WTC11 (cell line): ENCODE measurements at regions not wholly inside any gene's neighbourhood (a gene's known extent, or its start where the extent isn't known, plus 50 kb on each side); places are given as distances from the start of the nearest gene placed in this dataset.
A peak's percentile ranks its signal among the peaks of the same experiment; 100 is the strongest.

Experiments
- ATAC-seq: fragments of 200-7000 bp; cut with Tn5 transposase; 2 replicates; pipeline ENCODE4 v1.10.0; 2021; ENCODE audit warnings: mild to moderate bottlenecking, moderate library complexity
- CTCF ChIA-PET: fragments of 300-600 bp; sonication (Branson Sonifier 250); formaldehyde crosslinking; loops from one replicate; lab custom pipeline; 2021; ENCODE audit warnings: antibody characterized with exemption; lab: Charles Lee
- POLR2A ChIA-PET: fragments of 350-600 bp; sonication (Branson Sonifier 250); formaldehyde crosslinking; loops from one replicate; lab custom pipeline; 2021; ENCODE audit warnings: antibody characterized with exemption; lab: Charles Lee
- DNase-seq: peaks from one replicate; pipeline ENCODE4 v3.0.0; 2021; ENCODE audit warnings: low spot score
- H3K27ac Mint-ChIP-seq: 2 replicates; pipeline ENCODE4 v1.8.0; 2021; ENCODE audit warnings: mixed read lengths
- H3K27me3 Mint-ChIP-seq: 2 replicates; pipeline ENCODE4 v1.8.0; 2021; ENCODE audit warnings: low read depth, mild to moderate bottlenecking, moderate library complexity, mixed read lengths
- H3K36me3 Mint-ChIP-seq: 2 replicates; pipeline ENCODE4 v1.8.0; 2021; ENCODE audit warnings: mixed read lengths
- H3K4me1 Mint-ChIP-seq: 2 replicates; pipeline ENCODE4 v1.8.0; 2022; ENCODE audit warnings: mixed read lengths
- H3K4me3 Mint-ChIP-seq: 2 replicates; pipeline ENCODE4 v1.8.0; 2021; ENCODE audit warnings: mild to moderate bottlenecking, moderate library complexity, mixed read lengths
- H3K9me3 Mint-ChIP-seq: 2 replicates; pipeline ENCODE4 v1.8.0; 2021; ENCODE audit warnings: mixed read lengths
- E2F5 ChIP-seq: sonication (generic); formaldehyde crosslinking; IDR thresholded peaks from 2 replicates; pipeline ENCODE4 v1.8.1; 2022; ENCODE audit warnings: mild to moderate bottlenecking, moderate library complexity, missing genetic modification reagents
- ELF4 ChIP-seq: sonication (generic); formaldehyde crosslinking; IDR thresholded peaks from 2 replicates; pipeline ENCODE4 v1.8.1; 2022; ENCODE audit warnings: low read depth, mild to moderate bottlenecking, moderate library complexity, missing genetic modification reagents
- GABPB1 ChIP-seq: sonication (generic); formaldehyde crosslinking; IDR thresholded peaks from 2 replicates; pipeline ENCODE4 v1.8.1; 2023; ENCODE audit warnings: mild to moderate bottlenecking, missing genetic modification reagents
- IRF1 ChIP-seq: sonication (generic); formaldehyde crosslinking; IDR thresholded peaks from 2 replicates; pipeline ENCODE4 v1.8.0; 2023; ENCODE audit warnings: missing genetic modification reagents
- IRF2 ChIP-seq: sonication (generic); formaldehyde crosslinking; IDR thresholded peaks from 2 replicates; pipeline ENCODE4 v1.8.0; 2022; ENCODE audit warnings: low read depth, missing genetic modification reagents, borderline replicate concordance
- JAZF1 ChIP-seq: fragments of 250-450 bp; sonication (Bioruptor Pico); IDR thresholded peaks from 2 replicates; pipeline ENCODE4 v1.9.0; 2021; ENCODE audit warnings: moderate library complexity, mild to moderate bottlenecking, inconsistent platforms
- MAX ChIP-seq: sonication (generic); formaldehyde crosslinking; IDR thresholded peaks from 2 replicates; pipeline ENCODE4 v1.8.0; 2022; ENCODE audit warnings: mild to moderate bottlenecking, missing genetic modification reagents
- RORB ChIP-seq: fragments of 250-450 bp; sonication (Bioruptor Pico); IDR thresholded peaks from 2 replicates; pipeline ENCODE4 v1.9.0; 2021; ENCODE audit warnings: mild to moderate bottlenecking
- SMAD3 ChIP-seq: sonication (generic); formaldehyde crosslinking; IDR thresholded peaks from 2 replicates; pipeline ENCODE4 v1.8.0; 2022; ENCODE audit warnings: missing genetic modification reagents, mild to moderate bottlenecking, borderline replicate concordance
- TCF7 ChIP-seq: sonication (generic); formaldehyde crosslinking; IDR thresholded peaks from 2 replicates; pipeline ENCODE4 v1.8.0; 2022; ENCODE audit warnings: mild to moderate bottlenecking, low read depth, missing genetic modification reagents, moderate library complexity
- ZBTB21 ChIP-seq: sonication (generic); formaldehyde crosslinking; IDR thresholded peaks from 2 replicates; pipeline ENCODE4 v1.8.1; 2023; ENCODE audit warnings: mild to moderate bottlenecking, missing genetic modification reagents, borderline replicate concordance
- ZNF232 ChIP-seq: sonication (generic); formaldehyde crosslinking; IDR thresholded peaks from 2 replicates; pipeline ENCODE4 v1.8.0; 2022; ENCODE audit warnings: mild to moderate bottlenecking, missing genetic modification reagents
- ZNF671 ChIP-seq: fragments of 250-450 bp; sonication (Bioruptor Pico); IDR thresholded peaks from 2 replicates; pipeline ENCODE4 v1.8.0; 2021; ENCODE audit warnings: mild to moderate bottlenecking
- TF ChIP-seq, protein P1 (sequence below): fragments of 250-450 bp; sonication (Bioruptor Pico); IDR thresholded peaks from 2 replicates; pipeline ENCODE4 v1.9.0; 2021; ENCODE audit warnings: moderate library complexity, mild to moderate bottlenecking, inconsistent platforms, borderline replicate concordance
- TF ChIP-seq, protein P2 (sequence below): sonication (generic); formaldehyde crosslinking; IDR thresholded peaks from 2 replicates; pipeline ENCODE4 v1.8.1; 2022; ENCODE audit warnings: missing genetic modification reagents, borderline replicate concordance
- TF ChIP-seq, protein P3 (sequence below): fragments of 250-450 bp; sonication (Bioruptor Pico); IDR thresholded peaks from 2 replicates; pipeline ENCODE4 v1.9.0; 2021; ENCODE audit warnings: mild to moderate bottlenecking, borderline replicate concordance
- TF ChIP-seq, protein P4 (sequence below): fragments of 250-450 bp; sonication (Bioruptor Pico); IDR thresholded peaks from 2 replicates; pipeline ENCODE4 v1.8.0; 2021; ENCODE audit warnings: mild to moderate bottlenecking

DNA sequence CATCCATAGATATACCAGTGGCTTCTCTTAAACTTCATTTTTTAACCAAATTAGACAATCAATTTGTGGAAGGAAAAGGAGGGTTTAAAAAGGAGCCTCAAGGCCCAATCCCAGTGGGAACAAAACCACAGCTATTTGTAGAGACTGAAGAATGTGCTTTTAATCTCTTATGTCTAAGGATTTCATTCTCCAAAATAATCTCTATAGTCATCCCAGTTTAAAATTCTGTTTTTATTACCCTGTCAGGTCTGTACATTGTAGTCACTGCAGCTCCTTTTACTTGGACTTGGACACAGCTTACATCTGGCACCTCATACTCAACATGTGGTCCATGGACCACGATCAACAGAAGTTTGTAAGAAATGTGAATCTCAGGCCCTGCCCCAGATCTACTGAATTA is 152.1 kb upstream of the STMND1 start:
- CTCF ChIA-PET = interaction anchor here (1.8 kb wide), 1 partner anchor 15 kb away, joined by 6 read pairs; no protein-coding TSS in a partner anchor
- H3K27ac Mint-ChIP-seq = no peak overlapping the region
- H3K36me3 Mint-ChIP-seq = no peaks in the 10 kb centered on the region
- no peaks in the 10 kb centered on the region for H3K9me3 Mint-ChIP-seq
- DNase-seq (no peak), ATAC-seq (no peak)
- peaks cover 44% of the 10 kb centered on the region for H3K4me1 Mint-ChIP-seq
- H3K27me3 Mint-ChIP-seq = no peaks in the 10 kb centered on the region
- POLR2A ChIA-PET = no interaction called here
- H3K4me3 Mint-ChIP-seq = no peak overlapping the region
- TF ChIP-seq, protein P1, sequence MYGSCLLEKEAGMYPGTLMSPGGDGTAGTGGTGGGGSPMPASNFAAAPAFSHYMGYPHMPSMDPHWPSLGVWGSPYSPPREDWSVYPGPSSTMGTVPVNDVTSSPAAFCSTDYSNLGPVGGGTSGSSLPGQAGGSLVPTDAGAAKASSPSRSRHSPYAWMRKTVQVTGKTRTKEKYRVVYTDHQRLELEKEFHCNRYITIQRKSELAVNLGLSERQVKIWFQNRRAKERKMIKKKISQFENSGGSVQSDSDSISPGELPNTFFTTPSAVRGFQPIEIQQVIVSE (CRISPR knock-in tag) = no peak
- no peak for TF ChIP-seq E2F5 (CRISPR knock-in tag)
- no peak for TF ChIP-seq TCF7 (CRISPR knock-in tag)
- no peak for TF ChIP-seq ELF4 (CRISPR knock-in tag)
- no peak for TF ChIP-seq ZBTB21
- no peak for TF ChIP-seq RORB (CRISPR knock-in tag)
- TF ChIP-seq SMAD3 = no peak
- TF ChIP-seq GABPB1 = no peak
- TF ChIP-seq, protein P2, sequence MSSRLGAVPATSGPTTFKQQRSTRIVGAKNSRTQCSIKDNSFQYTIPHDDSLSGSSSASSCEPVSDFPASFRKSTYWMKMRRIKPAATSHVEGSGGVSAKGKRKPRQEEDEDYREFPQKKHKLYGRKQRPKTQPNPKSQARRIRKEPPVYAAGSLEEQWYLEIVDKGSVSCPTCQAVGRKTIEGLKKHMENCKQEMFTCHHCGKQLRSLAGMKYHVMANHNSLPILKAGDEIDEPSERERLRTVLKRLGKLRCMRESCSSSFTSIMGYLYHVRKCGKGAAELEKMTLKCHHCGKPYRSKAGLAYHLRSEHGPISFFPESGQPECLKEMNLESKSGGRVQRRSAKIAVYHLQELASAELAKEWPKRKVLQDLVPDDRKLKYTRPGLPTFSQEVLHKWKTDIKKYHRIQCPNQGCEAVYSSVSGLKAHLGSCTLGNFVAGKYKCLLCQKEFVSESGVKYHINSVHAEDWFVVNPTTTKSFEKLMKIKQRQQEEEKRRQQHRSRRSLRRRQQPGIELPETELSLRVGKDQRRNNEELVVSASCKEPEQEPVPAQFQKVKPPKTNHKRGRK (CRISPR knock-in tag) = no peak
- no peak for TF ChIP-seq ZNF671 (CRISPR knock-in tag)
- TF ChIP-seq, protein P3, sequence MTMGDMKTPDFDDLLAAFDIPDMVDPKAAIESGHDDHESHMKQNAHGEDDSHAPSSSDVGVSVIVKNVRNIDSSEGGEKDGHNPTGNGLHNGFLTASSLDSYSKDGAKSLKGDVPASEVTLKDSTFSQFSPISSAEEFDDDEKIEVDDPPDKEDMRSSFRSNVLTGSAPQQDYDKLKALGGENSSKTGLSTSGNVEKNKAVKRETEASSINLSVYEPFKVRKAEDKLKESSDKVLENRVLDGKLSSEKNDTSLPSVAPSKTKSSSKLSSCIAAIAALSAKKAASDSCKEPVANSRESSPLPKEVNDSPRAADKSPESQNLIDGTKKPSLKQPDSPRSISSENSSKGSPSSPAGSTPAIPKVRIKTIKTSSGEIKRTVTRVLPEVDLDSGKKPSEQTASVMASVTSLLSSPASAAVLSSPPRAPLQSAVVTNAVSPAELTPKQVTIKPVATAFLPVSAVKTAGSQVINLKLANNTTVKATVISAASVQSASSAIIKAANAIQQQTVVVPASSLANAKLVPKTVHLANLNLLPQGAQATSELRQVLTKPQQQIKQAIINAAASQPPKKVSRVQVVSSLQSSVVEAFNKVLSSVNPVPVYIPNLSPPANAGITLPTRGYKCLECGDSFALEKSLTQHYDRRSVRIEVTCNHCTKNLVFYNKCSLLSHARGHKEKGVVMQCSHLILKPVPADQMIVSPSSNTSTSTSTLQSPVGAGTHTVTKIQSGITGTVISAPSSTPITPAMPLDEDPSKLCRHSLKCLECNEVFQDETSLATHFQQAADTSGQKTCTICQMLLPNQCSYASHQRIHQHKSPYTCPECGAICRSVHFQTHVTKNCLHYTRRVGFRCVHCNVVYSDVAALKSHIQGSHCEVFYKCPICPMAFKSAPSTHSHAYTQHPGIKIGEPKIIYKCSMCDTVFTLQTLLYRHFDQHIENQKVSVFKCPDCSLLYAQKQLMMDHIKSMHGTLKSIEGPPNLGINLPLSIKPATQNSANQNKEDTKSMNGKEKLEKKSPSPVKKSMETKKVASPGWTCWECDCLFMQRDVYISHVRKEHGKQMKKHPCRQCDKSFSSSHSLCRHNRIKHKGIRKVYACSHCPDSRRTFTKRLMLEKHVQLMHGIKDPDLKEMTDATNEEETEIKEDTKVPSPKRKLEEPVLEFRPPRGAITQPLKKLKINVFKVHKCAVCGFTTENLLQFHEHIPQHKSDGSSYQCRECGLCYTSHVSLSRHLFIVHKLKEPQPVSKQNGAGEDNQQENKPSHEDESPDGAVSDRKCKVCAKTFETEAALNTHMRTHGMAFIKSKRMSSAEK (CRISPR knock-in tag) = no peak
- TF ChIP-seq, all 79 proteins: peak for 0

GRCh38 chr6:16948396-16948795 is 153.5 kb upstream of the STMND1 start:
- DNase-seq (no peak), ATAC-seq (no peak)
- H3K27me3 Mint-ChIP-seq = no peaks in the 10 kb centered on the region
- no peak overlapping the region for H3K4me3 Mint-ChIP-seq
- H3K9me3 Mint-ChIP-seq = no peaks in the 10 kb centered on the region
- no peak overlapping the region for H3K27ac Mint-ChIP-seq
- no peaks in the 10 kb centered on the region for H3K36me3 Mint-ChIP-seq
- peaks cover 32% of the 10 kb centered on the region for H3K4me1 Mint-ChIP-seq
- POLR2A ChIA-PET = no interaction called here
- CTCF ChIA-PET = interaction anchor here (0.7 kb wide), 1 partner anchor 16 kb away, joined by 3 read pairs; no protein-coding TSS in a partner anchor
- TF ChIP-seq ZNF232 (CRISPR knock-in tag) = no peak
- TF ChIP-seq JAZF1 = no peak

GRCh38 chr6:16947375-16948015 is 154.4 kb upstream of the STMND1 start:
- H3K4me1 Mint-ChIP-seq = peaks cover 27% of the 10 kb centered on the region
- ChIA-PET POLR2A (no interaction called here), CTCF (interaction anchor here (1.3 kb wide), 1 partner anchor 15 kb away, joined by 3 read pairs; no protein-coding TSS in a partner anchor)
- H3K27me3 Mint-ChIP-seq = no peaks in the 10 kb centered on the region
- ATAC-seq = peak; percentile 75
- no peaks in the 10 kb centered on the region for H3K9me3 Mint-ChIP-seq
- no peak overlapping the region for H3K4me3 Mint-ChIP-seq
- no peaks in the 10 kb centered on the region for H3K36me3 Mint-ChIP-seq
- no peak for DNase-seq
- peak overlapping the region; percentile 48 for H3K27ac Mint-ChIP-seq
- no peak for TF ChIP-seq MAX (CRISPR knock-in tag)
- no peak for TF ChIP-seq E2F5 (CRISPR knock-in tag)
- no peak for TF ChIP-seq IRF2
- no peak for TF ChIP-seq TCF7 (CRISPR knock-in tag)
- TF ChIP-seq ZNF671 (CRISPR knock-in tag) = no peak
- TF ChIP-seq, protein P4, sequence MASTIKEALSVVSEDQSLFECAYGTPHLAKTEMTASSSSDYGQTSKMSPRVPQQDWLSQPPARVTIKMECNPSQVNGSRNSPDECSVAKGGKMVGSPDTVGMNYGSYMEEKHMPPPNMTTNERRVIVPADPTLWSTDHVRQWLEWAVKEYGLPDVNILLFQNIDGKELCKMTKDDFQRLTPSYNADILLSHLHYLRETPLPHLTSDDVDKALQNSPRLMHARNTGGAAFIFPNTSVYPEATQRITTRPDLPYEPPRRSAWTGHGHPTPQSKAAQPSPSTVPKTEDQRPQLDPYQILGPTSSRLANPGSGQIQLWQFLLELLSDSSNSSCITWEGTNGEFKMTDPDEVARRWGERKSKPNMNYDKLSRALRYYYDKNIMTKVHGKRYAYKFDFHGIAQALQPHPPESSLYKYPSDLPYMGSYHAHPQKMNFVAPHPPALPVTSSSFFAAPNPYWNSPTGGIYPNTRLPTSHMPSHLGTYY (CRISPR knock-in tag) = no peak
- no peak for TF ChIP-seq IRF1 (CRISPR knock-in tag)
